GM12878 (cell line): ENCODE measurements at regions not wholly inside any gene's neighbourhood (a gene's known extent, or its start where the extent isn't known, plus 50 kb on each side); places are given as distances from the start of the nearest gene placed in this dataset.

Experiments
- BHLHE40 ChIP-seq, 2 experiments: fragments of 450-650 bp in 1 of 2; IDR thresholded peaks; 2 replicates each; pipeline ENCODE4 v1.6.1; 2011 to 2017; ENCODE audit warnings: low read depth in 2 of 2, borderline replicate concordance in 1 of 2, improper control_type of control experiment in 1 of 2, low read length in 1 of 2, mild to moderate bottlenecking in 1 of 2
- DPF2 ChIP-seq: fragments of 450-650 bp; IDR thresholded peaks from 2 replicates; pipeline ENCODE4 v1.6.1; 2017; ENCODE audit warnings: mild to moderate bottlenecking
- FOS ChIP-seq: IDR thresholded peaks from 3 replicates; pipeline ENCODE4 v1.6.1; 2011; ENCODE audit warnings: borderline replicate concordance; ENCODE audit not compliant: insufficient read length; ENCODE audit errors: extremely low read depth
- FOXM1 ChIP-seq: IDR thresholded peaks from 2 replicates; pipeline ENCODE4 v1.6.1; 2012; ENCODE audit warnings: low read depth, mild to moderate bottlenecking, inconsistent platforms, low read length, moderate library complexity
- GABPA ChIP-seq: IDR thresholded peaks from 2 replicates; pipeline ENCODE4 v1.6.1; 2014; ENCODE audit warnings: antibody characterized with exemption, low read depth, mild to moderate bottlenecking, inconsistent platforms
- NFYA ChIP-seq: IDR thresholded peaks from 2 replicates; pipeline ENCODE4 v1.6.1; 2011; ENCODE audit warnings: low read depth, mild to moderate bottlenecking, low read length, improper control_type of control experiment, borderline replicate concordance
- RAD51 ChIP-seq: fragments of 450-650 bp; IDR thresholded peaks from 2 replicates; pipeline ENCODE4 v1.6.1; 2016; ENCODE audit warnings: moderate library complexity, mild to moderate bottlenecking, inconsistent platforms
- TCF7 ChIP-seq: IDR thresholded peaks from 2 replicates; pipeline ENCODE4 v1.6.1; 2014; ENCODE audit warnings: antibody characterized with exemption, borderline replicate concordance
- TF ChIP-seq, protein P1 (sequence below): fragments of 450-650 bp; IDR thresholded peaks from 2 replicates; pipeline ENCODE4 v1.6.1; 2017; ENCODE audit warnings: low read depth, mild to moderate bottlenecking, moderate library complexity

DNA sequence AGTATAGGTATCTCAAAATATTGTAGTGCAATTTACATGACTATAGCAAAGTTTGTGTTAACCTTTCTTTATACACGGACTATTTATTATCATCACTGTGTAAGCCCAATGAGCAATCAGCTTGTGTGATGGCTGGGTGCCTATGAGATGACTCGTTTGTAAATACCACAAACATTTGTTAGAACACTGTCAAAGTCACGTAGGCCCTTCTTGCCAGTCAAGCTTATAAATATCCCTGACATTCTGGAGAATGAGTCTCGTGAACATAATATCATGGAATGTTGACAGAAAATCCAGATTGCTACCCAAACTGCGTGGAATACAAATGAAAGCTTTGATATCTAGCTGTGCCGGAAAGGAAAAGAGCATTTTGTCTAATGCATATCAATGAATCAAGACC lies 648.3 kb upstream of the MDGA2 start:
- TF ChIP-seq GABPA: no peak
- no peak for TF ChIP-seq BHLHE40 (IDR thresholded peaks at IDR 0.05; ENCODE audit: borderline replicate concordance in 1 of 2, low read depth in 2 of 2, low read length in 1 of 2)
- TF ChIP-seq FOS: no peak
- TF ChIP-seq, protein P1, sequence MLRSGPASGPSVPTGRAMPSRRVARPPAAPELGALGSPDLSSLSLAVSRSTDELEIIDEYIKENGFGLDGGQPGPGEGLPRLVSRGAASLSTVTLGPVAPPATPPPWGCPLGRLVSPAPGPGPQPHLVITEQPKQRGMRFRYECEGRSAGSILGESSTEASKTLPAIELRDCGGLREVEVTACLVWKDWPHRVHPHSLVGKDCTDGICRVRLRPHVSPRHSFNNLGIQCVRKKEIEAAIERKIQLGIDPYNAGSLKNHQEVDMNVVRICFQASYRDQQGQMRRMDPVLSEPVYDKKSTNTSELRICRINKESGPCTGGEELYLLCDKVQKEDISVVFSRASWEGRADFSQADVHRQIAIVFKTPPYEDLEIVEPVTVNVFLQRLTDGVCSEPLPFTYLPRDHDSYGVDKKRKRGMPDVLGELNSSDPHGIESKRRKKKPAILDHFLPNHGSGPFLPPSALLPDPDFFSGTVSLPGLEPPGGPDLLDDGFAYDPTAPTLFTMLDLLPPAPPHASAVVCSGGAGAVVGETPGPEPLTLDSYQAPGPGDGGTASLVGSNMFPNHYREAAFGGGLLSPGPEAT: no peak
- no peak for TF ChIP-seq NFYA
- no peak for TF ChIP-seq DPF2
- no peak for TF ChIP-seq RAD51
- no peak for TF ChIP-seq TCF7
- TF ChIP-seq FOXM1: no peak
